Chondrocyte (in vitro differentiated cells): ENCODE measurements at regions not wholly inside any gene's neighbourhood (a gene's known extent, or its start where the extent isn't known, plus 50 kb on each side); places are given as distances from the start of the nearest gene placed in this dataset.

Source experiments
- DNase-seq: peaks from one replicate; pipeline ENCODE4 v3.0.0; 2021; ENCODE audit warnings: mixed read lengths, low spot score
- H3K27ac Mint-ChIP-seq: one replicate; pipeline ENCODE4 v1.8.0; 2021; ENCODE audit warnings: mild to moderate bottlenecking, moderate library complexity, mixed read lengths; ENCODE audit not compliant: unreplicated experiment
- H3K27me3 Mint-ChIP-seq: 2 replicates; pipeline ENCODE4 v1.8.0; 2021; ENCODE audit warnings: low read depth, mixed read lengths
- H3K36me3 Mint-ChIP-seq: 2 replicates; pipeline ENCODE4 v1.8.0; 2021; ENCODE audit warnings: low read depth, mixed read lengths
- H3K4me1 Mint-ChIP-seq: 2 replicates; pipeline ENCODE4 v1.8.0; 2021; ENCODE audit warnings: low read depth, mild to moderate bottlenecking, mixed read lengths
- H3K4me3 Mint-ChIP-seq: one replicate; pipeline ENCODE4 v1.8.0; 2021; ENCODE audit warnings: mild to moderate bottlenecking, moderate library complexity, mixed read lengths; ENCODE audit not compliant: unreplicated experiment
- H3K9me3 Mint-ChIP-seq: 2 replicates; pipeline ENCODE4 v1.8.0; 2021; ENCODE audit warnings: low read depth, mixed read lengths
- TF ChIP-seq, protein P1 (sequence below): fragments of 200-600 bp; sonication (generic); IDR thresholded peaks from 2 replicates; pipeline ENCODE4 v1.5.0; 2021; ENCODE audit warnings: antibody characterized with exemption, mild to moderate bottlenecking, moderate library complexity

DNA sequence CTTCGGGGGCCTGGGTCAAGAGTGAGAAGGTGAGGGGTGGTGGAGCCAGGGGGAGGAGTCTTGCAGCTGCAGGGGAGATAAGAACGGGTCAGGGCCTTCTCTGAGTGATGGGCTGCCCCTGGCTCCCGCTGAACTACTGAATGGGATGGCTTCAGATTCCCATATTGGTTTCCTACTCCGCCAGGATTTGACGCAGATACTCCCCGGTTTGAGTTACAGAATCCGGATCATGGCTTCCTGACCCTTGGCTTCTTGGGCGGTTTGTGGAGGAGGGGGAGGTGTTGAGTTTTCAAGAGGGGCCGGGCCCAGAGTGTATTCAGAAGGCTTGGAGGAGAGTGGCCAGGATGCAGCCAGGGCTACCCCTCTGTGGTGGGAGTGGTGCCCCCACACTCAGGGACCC is 119.9 kb upstream of the ATP2B2 start:
- Mint-ChIP-seq H3K27ac (no peak overlapping the region), H3K4me3 (no peak overlapping the region), H3K4me1 (no peaks in the 10 kb centered on the region), H3K36me3 (no peaks in the 10 kb centered on the region), H3K27me3 (peaks cover 39% of the 10 kb centered on the region), H3K9me3 (no peaks in the 10 kb centered on the region)
- TF ChIP-seq, protein P1, sequence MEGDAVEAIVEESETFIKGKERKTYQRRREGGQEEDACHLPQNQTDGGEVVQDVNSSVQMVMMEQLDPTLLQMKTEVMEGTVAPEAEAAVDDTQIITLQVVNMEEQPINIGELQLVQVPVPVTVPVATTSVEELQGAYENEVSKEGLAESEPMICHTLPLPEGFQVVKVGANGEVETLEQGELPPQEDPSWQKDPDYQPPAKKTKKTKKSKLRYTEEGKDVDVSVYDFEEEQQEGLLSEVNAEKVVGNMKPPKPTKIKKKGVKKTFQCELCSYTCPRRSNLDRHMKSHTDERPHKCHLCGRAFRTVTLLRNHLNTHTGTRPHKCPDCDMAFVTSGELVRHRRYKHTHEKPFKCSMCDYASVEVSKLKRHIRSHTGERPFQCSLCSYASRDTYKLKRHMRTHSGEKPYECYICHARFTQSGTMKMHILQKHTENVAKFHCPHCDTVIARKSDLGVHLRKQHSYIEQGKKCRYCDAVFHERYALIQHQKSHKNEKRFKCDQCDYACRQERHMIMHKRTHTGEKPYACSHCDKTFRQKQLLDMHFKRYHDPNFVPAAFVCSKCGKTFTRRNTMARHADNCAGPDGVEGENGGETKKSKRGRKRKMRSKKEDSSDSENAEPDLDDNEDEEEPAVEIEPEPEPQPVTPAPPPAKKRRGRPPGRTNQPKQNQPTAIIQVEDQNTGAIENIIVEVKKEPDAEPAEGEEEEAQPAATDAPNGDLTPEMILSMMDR: no peak
- no peak for DNase-seq

DNA sequence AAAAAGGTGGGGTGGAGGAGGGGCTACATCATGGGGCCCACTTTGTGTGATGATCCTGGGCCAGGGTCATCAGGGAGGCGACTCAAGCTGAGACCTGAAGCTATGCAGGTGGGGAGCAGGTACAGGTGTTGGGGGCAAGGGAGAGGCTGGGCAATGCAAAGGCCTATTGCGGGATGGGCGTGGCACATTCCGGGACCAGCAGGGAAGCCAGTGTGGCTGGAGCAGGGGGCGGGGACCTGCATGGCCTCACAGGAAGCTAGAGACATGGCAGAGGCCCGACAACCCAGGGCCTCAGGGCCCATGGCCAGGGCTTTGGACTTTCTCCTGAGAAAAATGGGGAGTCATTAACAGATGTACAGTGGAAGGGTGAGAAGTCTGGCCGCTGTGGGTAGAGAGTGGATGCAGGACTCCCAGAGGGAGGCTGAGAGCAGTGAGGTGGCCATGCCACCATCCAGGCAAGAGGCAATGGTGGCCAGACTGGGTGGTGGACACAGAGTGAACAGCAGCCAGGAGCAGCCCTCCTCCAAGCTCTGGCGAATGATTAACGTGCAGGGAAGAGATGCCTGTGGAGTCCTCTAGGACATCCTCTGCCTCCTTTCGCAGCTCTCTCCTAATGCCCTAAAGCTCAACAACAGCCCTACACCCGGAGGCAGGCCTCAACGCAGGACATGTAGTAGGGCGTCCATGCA is 122.6 kb upstream of the ATP2B2 start:
- H3K4me3 Mint-ChIP-seq: no peak overlapping the region
- H3K9me3 Mint-ChIP-seq: no peaks in the 10 kb centered on the region
- TF ChIP-seq, protein P1: no peak
- H3K4me1 Mint-ChIP-seq: no peaks in the 10 kb centered on the region
- H3K27me3 Mint-ChIP-seq: peaks cover 37% of the 10 kb centered on the region
- no peak for DNase-seq
- no peaks in the 10 kb centered on the region for H3K36me3 Mint-ChIP-seq
- no peak overlapping the region for H3K27ac Mint-ChIP-seq

DNA sequence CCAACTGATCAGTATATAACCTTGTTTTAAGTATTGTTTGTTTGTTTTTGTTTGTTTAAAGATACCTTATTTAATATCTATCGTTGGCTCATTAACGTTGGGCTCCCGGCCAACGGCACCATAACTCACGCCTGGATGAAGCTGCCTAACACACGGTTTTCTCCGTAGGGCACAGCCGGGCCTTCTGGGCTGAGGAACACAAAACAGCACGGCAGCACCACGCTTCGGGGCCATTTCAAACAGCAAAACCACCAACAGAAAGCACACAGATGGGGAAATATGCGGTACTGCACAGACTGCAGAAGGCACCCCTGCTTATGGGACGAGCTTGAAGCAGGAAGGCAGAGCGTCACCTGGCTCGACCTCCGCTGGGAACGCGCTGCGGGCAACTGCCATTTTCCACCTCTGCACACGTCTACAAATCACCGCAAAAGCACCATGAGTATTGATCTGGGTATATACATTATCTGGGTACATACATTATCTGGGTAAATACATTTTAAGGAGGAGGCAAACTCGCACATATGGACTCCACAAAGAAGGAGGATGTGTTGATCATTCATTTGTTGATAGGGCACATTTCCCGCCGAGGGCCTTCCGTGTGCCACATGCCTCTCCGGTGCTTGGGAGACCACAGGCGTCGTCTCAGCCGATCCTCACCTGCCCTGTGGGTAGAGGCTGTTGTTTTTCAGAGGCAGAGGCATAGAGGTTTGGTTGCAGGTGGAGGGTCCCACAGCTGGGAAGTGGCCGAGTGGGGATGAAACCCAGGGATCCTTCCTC is 123.7 kb upstream of the ATP2B2 start:
- peaks cover 43% of the 10 kb centered on the region for H3K27me3 Mint-ChIP-seq
- H3K4me1 Mint-ChIP-seq: no peaks in the 10 kb centered on the region
- H3K36me3 Mint-ChIP-seq: no peaks in the 10 kb centered on the region
- TF ChIP-seq, protein P1: no peak
- DNase-seq: no peak
- H3K9me3 Mint-ChIP-seq: no peaks in the 10 kb centered on the region
- H3K27ac Mint-ChIP-seq: no peak overlapping the region
- no peak overlapping the region for H3K4me3 Mint-ChIP-seq

DNA sequence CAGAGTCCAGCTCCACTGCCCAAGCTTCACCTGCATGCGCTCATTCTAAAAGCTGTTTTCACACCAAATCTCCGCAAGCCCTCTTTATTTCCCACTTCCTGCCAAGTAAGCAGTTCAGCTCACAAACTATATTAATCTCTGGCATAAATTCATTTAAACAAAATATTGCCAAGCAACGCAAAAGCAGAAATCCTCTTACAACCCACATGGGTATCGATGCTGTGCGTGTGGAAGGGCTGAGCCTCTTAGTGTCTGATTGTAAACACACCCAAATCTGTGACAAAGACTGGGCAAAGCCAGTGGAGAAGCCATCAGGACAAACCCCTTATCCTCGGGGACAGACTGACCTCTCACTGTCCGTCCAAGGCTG is 124.3 kb upstream of the ATP2B2 start:
- no peaks in the 10 kb centered on the region for H3K36me3 Mint-ChIP-seq
- no peak for DNase-seq
- H3K4me1 Mint-ChIP-seq: no peaks in the 10 kb centered on the region
- no peak overlapping the region for H3K4me3 Mint-ChIP-seq
- TF ChIP-seq, protein P1: no peak
- peaks cover 43% of the 10 kb centered on the region for H3K27me3 Mint-ChIP-seq
- H3K9me3 Mint-ChIP-seq: no peaks in the 10 kb centered on the region
- no peak overlapping the region for H3K27ac Mint-ChIP-seq

DNA sequence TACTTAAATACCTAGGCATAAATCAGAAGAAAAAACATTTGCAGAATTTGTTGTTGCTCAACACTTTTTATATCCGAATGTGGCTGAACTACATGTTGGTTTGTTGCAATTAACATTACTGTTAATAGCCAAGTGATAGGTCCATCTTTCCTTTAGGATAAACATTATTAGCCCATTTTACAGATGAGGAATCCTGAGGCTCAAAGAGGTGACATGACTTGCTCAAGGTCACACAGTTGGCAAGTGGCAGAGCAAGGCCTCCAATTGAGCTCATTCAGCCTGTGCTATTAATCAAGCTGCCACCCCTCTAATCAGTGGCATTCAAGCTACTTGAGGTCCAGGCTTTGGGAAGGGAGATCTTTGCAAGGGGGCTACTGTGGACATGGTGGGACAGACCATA is 125.8 kb upstream of the ATP2B2 start:
- DNase-seq: no peak
- TF ChIP-seq, protein P1: no peak
- Mint-ChIP-seq H3K4me3 (no peak overlapping the region), H3K9me3 (peaks cover under 1% of the 10 kb centered on the region), H3K27me3 (peaks cover 36% of the 10 kb centered on the region), H3K36me3 (no peaks in the 10 kb centered on the region), H3K4me1 (no peaks in the 10 kb centered on the region), H3K27ac (no peak overlapping the region)
